ENCODE measurements at regions not wholly inside any gene's neighbourhood (a gene's known extent, or its start where the extent isn't known, plus 50 kb on each side); places are given as distances from the start of the nearest gene placed in this dataset.

- DNase-seq (ENCODE audit: low read depth in 1 of 2, low spot score in 2 of 2) (no peak), FAIRE-seq (no peak)
- H3K4me1 ChIP-seq (replicated peaks in 1 of 4; ENCODE audit: control insufficient read depth in 3 of 4, insufficient read depth in 4 of 4, low read length in 3 of 4) = no peaks in the 10 kb centered on the region
- H3K4me3 ChIP-seq (ENCODE audit: extremely low read depth in 1 of 4, insufficient read depth in 2 of 4, low read depth in 3 of 4, low read length in 4 of 4) = no peak overlapping the region
- H3K4ac ChIP-seq (replicated peaks; ENCODE audit: insufficient read length, low read depth, low read length) = no peak overlapping the region
- WGBS, 2 experiments (ENCODE audit: extremely low coverage in 1 of 2, insufficient coverage in 1 of 2, insufficient read length in 1 of 2, insufficient replicate concordance in 2 of 2, low coverage in 1 of 2, low lambda C conversion rate in 2 of 2, missing lambda C conversion rate in 1 of 2) = 85% methylated on average over 1 of the region's 1 CpG; no CpG with 5 or more reads in 1 of the 2 experiments
- H2AFZ ChIP-seq (ENCODE audit: low read length) = no peak overlapping the region
- no peaks in the 10 kb centered on the region for H3K79me2 ChIP-seq (ENCODE audit: control insufficient read depth in 1 of 2, insufficient read depth in 2 of 2, low read length in 2 of 2)
- peaks cover 13 to 17% of the 10 kb centered on the region in 2 experiments for H3K9me3 ChIP-seq (ENCODE audit: insufficient read depth in 2 of 2, low read depth in 1 of 2, low read length in 1 of 2)
- H3K27ac ChIP-seq (ENCODE audit: low read depth, low read length) = no peak overlapping the region
- no peak overlapping the region for H2AK5ac ChIP-seq (ENCODE audit: low read depth, low read length)
- TF ChIP-seq TAF7 (optimal IDR thresholded peaks at IDR 0.05; ENCODE audit: borderline replicate concordance, low read depth, low read length) = no peak
- no peak for TF ChIP-seq BRCA1 (IDR thresholded peaks at IDR 0.05; ENCODE audit: low read depth, low read length)
- TF ChIP-seq SIRT6 (IDR thresholded peaks at IDR 0.05; ENCODE audit: low read length) = no peak
- no peak overlapping the region for H4K8ac ChIP-seq (ENCODE audit: extremely low read depth, insufficient read depth, low read length)
- ChIA-PET CTCF (ENCODE audit: partially characterized antibody) (interaction anchor here (0.7 to 1.7 kb wide), 4 partner anchors 20 to 251 kb away, joined by 3 to 7 read pairs (median 4); no protein-coding TSS in a partner anchor), POLR2A (ENCODE audit: partially characterized antibody) (interaction anchor here (0.6 to 1.2 kb wide), 2 partner anchors 10 to 538 kb away, joined by 3 read pairs; no protein-coding TSS in a partner anchor)
- no peaks in the 10 kb centered on the region for H4K20me1 ChIP-seq (replicated peaks in 1 of 2; ENCODE audit: control insufficient read depth in 1 of 2, insufficient read depth in 2 of 2, low read length in 2 of 2)
- no peak overlapping the region for H2BK12ac ChIP-seq (ENCODE audit: low read depth, low read length)
- H2BK15ac ChIP-seq (ENCODE audit: low read length) = no peak overlapping the region
- H3K14ac ChIP-seq (ENCODE audit: insufficient read length) = no peak overlapping the region
- no peak overlapping the region for H4K91ac ChIP-seq (replicated peaks; ENCODE audit: insufficient read length, low read length)
- no peaks in the 10 kb centered on the region for H3K23me2 ChIP-seq (ENCODE audit: low read depth, low read length)
- no peak overlapping the region for H3K9ac ChIP-seq (replicated peaks in 1 of 4; ENCODE audit: extremely low read depth in 1 of 4, low read depth in 3 of 4, low read length in 3 of 4)
- no peak overlapping the region for H2BK20ac ChIP-seq (ENCODE audit: low read length)
- H3K36me3 ChIP-seq (ENCODE audit: control insufficient read depth in 2 of 4, insufficient read depth in 4 of 4, low read length in 3 of 4) = no peaks in the 10 kb centered on the region
- H3K4me2 ChIP-seq (ENCODE audit: insufficient read depth in 1 of 2, low read depth in 2 of 2, low read length in 2 of 2) = no peak overlapping the region
- H2BK5ac ChIP-seq (ENCODE audit: low read depth, low read length) = no peak overlapping the region
- H4K5ac ChIP-seq (ENCODE audit: insufficient read length, low read depth, low read length) = no peak overlapping the region
- H3K18ac ChIP-seq (ENCODE audit: extremely low read depth, low read length) = no peak overlapping the region
- H3K27me3 ChIP-seq (replicated peaks in 1 of 4; ENCODE audit: control insufficient read depth in 3 of 4, extremely low read depth in 1 of 4, insufficient read depth in 3 of 4, low read length in 3 of 4) = no peaks in the 10 kb centered on the region
- H3K23ac ChIP-seq (ENCODE audit: insufficient read length) = no peak overlapping the region
- no peak overlapping the region for H2BK120ac ChIP-seq (replicated peaks; ENCODE audit: low read depth, low read length)
- H3K56ac ChIP-seq (replicated peaks; ENCODE audit: insufficient read length, low read depth, low read length) = no peak overlapping the region
- H3K79me1 ChIP-seq (ENCODE audit: low read depth, low read length) = no peaks in the 10 kb centered on the region
Observed at GRCh38 chr1:45265244-45265643, 58.8 kb upstream of the ZSWIM5 start.

All from H1 (cell line).